ENCODE measurements at regions not wholly inside any gene's neighbourhood (a gene's known extent, or its start where the extent isn't known, plus 50 kb on each side); places are given as distances from the start of the nearest gene placed in this dataset.

DNA sequence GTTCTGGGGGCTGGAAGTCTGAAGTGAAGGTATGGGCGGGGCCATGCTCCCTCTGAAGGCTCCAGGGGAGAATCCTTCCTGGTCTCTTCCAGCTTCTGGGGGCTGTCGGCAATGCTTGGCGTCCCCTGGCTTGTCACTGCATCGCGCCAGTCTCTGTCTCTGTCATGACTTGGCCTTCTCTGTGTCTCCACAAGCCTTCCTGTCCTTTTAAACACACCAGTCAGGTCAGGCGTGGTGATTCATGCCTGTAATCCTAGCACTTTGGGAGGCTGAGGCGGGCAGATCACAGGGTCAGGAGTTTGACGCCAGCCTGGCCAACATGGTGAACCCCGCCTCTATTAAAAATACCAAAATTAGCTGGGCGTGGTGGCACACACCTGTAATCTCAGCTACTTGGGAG, 125.3 kb downstream of the ACTL8 start:
- Mint-ChIP-seq H3K36me3 (ENCODE audit: insufficient read depth, unreplicated experiment) (no peaks in the 10 kb centered on the region), H3K4me3 (ENCODE audit: unreplicated experiment) (no peak overlapping the region), H3K27me3 (ENCODE audit: insufficient read depth, unreplicated experiment) (peaks cover 12% of the 10 kb centered on the region), H3K9me3 (ENCODE audit: unreplicated experiment) (no peaks in the 10 kb centered on the region), H3K4me1 (ENCODE audit: low read depth, unreplicated experiment) (no peaks in the 10 kb centered on the region), H3K27ac (ENCODE audit: unreplicated experiment) (no peak overlapping the region)
- no peaks in the 10 kb centered on the region for H3K4me1 ChIP-seq
- H3K4me3 ChIP-seq (ENCODE audit: low read depth, low read length), result no peak overlapping the region
- DNase-seq, result no peak
- CTCF ChIA-PET, result no interaction called here
- no peaks in the 10 kb centered on the region for H3K27me3 ChIP-seq (replicated peaks; ENCODE audit: control insufficient read depth, insufficient read depth, low read length)
- BruUV-seq (replicated peaks), result no TSS peak
- H3K36me3 ChIP-seq (ENCODE audit: control insufficient read depth, insufficient read depth, low read length), result no peaks in the 10 kb centered on the region
- H3K9me3 ChIP-seq, result no peaks in the 10 kb centered on the region
- TF ChIP-seq, protein P1, sequence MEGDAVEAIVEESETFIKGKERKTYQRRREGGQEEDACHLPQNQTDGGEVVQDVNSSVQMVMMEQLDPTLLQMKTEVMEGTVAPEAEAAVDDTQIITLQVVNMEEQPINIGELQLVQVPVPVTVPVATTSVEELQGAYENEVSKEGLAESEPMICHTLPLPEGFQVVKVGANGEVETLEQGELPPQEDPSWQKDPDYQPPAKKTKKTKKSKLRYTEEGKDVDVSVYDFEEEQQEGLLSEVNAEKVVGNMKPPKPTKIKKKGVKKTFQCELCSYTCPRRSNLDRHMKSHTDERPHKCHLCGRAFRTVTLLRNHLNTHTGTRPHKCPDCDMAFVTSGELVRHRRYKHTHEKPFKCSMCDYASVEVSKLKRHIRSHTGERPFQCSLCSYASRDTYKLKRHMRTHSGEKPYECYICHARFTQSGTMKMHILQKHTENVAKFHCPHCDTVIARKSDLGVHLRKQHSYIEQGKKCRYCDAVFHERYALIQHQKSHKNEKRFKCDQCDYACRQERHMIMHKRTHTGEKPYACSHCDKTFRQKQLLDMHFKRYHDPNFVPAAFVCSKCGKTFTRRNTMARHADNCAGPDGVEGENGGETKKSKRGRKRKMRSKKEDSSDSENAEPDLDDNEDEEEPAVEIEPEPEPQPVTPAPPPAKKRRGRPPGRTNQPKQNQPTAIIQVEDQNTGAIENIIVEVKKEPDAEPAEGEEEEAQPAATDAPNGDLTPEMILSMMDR (IDR thresholded peaks at IDR 0.05; ENCODE audit: insufficient read depth in 1 of 2, low read depth in 1 of 2, low read length in 1 of 2, severe bottlenecking in 1 of 2, unreplicated experiment in 1 of 2), result no peak
- POLR2A ChIA-PET, result no interaction called here
- intact Hi-C loops (cut with micrococcal nuclease; ENCODE audit: unreplicated experiment), result no loop called here

DNA sequence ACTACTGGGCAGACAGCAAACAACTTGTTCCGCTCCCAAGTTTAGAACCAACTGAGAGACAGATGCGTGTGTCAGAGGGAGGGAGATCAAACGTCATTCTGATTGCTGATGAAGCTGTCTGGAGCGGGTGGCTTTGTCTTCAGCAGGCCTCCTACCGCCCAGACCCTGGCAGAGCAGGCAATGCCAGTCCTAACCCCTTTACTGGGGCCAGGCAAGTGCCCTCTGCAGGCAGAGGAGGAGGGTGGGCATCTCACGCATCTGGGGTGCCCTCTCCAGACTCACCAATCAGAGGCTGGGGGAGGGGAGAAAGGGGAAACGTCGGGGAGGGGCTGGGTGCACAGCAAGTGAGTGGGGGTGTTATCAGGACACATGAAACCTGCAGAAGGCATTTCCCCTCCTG, 126.6 kb downstream of the ACTL8 start:
- Mint-ChIP-seq H3K27me3 (ENCODE audit: insufficient read depth, unreplicated experiment) (peaks cover 15% of the 10 kb centered on the region), H3K36me3 (ENCODE audit: insufficient read depth, unreplicated experiment) (no peaks in the 10 kb centered on the region), H3K27ac (ENCODE audit: unreplicated experiment) (no peak overlapping the region), H3K9me3 (ENCODE audit: unreplicated experiment) (no peaks in the 10 kb centered on the region), H3K4me1 (ENCODE audit: low read depth, unreplicated experiment) (no peaks in the 10 kb centered on the region), H3K4me3 (ENCODE audit: unreplicated experiment) (no peak overlapping the region)
- no peaks in the 10 kb centered on the region for H3K4me1 ChIP-seq
- CTCF ChIA-PET, result no interaction called here
- intact Hi-C loops (cut with micrococcal nuclease; ENCODE audit: unreplicated experiment), result no loop called here
- DNase-seq, result no peak
- H3K27me3 ChIP-seq (replicated peaks; ENCODE audit: control insufficient read depth, insufficient read depth, low read length), result no peaks in the 10 kb centered on the region
- BruUV-seq (replicated peaks), result no TSS peak
- H3K36me3 ChIP-seq (ENCODE audit: control insufficient read depth, insufficient read depth, low read length), result no peaks in the 10 kb centered on the region
- POLR2A ChIA-PET, result no interaction called here
- H3K9me3 ChIP-seq, result no peaks in the 10 kb centered on the region
- no peak overlapping the region for H3K4me3 ChIP-seq (ENCODE audit: low read depth, low read length)
- TF ChIP-seq, protein P1 (IDR thresholded peaks at IDR 0.05; ENCODE audit: insufficient read depth in 1 of 2, low read depth in 1 of 2, low read length in 1 of 2, severe bottlenecking in 1 of 2, unreplicated experiment in 1 of 2), result no peak

DNA sequence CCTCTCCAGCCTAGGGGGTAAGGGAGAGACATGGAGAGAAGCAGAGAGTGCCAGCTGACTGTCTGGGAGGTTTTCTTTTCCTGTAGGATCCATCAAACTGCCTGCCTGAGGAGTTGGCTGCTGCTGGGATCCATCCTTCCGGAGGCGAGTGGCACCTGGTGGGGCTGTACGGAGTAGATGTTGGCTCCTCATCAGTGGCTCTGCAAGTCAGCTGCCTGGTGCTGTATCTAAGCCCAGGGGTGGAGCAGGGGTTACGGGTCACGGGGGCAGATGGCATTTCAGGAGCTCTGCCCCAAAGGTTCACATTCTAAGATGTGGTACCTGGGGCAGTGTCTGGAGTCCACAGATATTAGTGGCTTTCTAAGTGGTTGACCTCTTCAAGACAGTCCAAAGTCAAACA, 128.0 kb downstream of the ACTL8 start:
- CTCF ChIA-PET, result no interaction called here

More for the DNA sequence above, 128.0 kb downstream of the ACTL8 start:
- H3K4me1 ChIP-seq, result no peaks in the 10 kb centered on the region
- intact Hi-C loops (cut with micrococcal nuclease; ENCODE audit: unreplicated experiment), result no loop called here
- no peaks in the 10 kb centered on the region for H3K9me3 ChIP-seq
- Mint-ChIP-seq H3K36me3 (ENCODE audit: insufficient read depth, unreplicated experiment) (no peaks in the 10 kb centered on the region), H3K9me3 (ENCODE audit: unreplicated experiment) (no peaks in the 10 kb centered on the region), H3K4me1 (ENCODE audit: low read depth, unreplicated experiment) (no peaks in the 10 kb centered on the region), H3K27me3 (ENCODE audit: insufficient read depth, unreplicated experiment) (peaks cover 15% of the 10 kb centered on the region), H3K4me3 (ENCODE audit: unreplicated experiment) (no peak overlapping the region), H3K27ac (ENCODE audit: unreplicated experiment) (no peak overlapping the region)
- no peaks in the 10 kb centered on the region for H3K36me3 ChIP-seq (ENCODE audit: control insufficient read depth, insufficient read depth, low read length)
- H3K4me3 ChIP-seq (ENCODE audit: low read depth, low read length), result no peak overlapping the region
- TF ChIP-seq, protein P1 (IDR thresholded peaks at IDR 0.05; ENCODE audit: insufficient read depth in 1 of 2, low read depth in 1 of 2, low read length in 1 of 2, severe bottlenecking in 1 of 2, unreplicated experiment in 1 of 2), result no peak
- no TSS peak for BruUV-seq (replicated peaks)
- H3K27me3 ChIP-seq (replicated peaks; ENCODE audit: control insufficient read depth, insufficient read depth, low read length), result no peaks in the 10 kb centered on the region
- POLR2A ChIA-PET, result no interaction called here
- no peak for DNase-seq

Data from Caco-2 (cell line).